ENCODE measurements at regions not wholly inside any gene's neighbourhood (a gene's known extent, or its start where the extent isn't known, plus 50 kb on each side); places are given as distances from the start of the nearest gene placed in this dataset.
A peak's percentile ranks its signal among the peaks of the same experiment; 100 is the strongest.
"Not testable (repeated sequence)": the region's sequence is repeated elsewhere in the genome, so short reads cannot be mapped to it uniquely, and the experiment has no call there.

GRCh38 chr17:52892334-52892733, 733.8 kb upstream of the CA10 start (continued):
- TF ChIP-seq ZNF331 (CRISPR knock-in tag; IDR thresholded peaks at IDR 0.05; ENCODE audit: low read depth) (no peak), JUNB (IDR thresholded peaks at IDR 0.05; ENCODE audit: unreplicated experiment) (no peak)

DNA sequence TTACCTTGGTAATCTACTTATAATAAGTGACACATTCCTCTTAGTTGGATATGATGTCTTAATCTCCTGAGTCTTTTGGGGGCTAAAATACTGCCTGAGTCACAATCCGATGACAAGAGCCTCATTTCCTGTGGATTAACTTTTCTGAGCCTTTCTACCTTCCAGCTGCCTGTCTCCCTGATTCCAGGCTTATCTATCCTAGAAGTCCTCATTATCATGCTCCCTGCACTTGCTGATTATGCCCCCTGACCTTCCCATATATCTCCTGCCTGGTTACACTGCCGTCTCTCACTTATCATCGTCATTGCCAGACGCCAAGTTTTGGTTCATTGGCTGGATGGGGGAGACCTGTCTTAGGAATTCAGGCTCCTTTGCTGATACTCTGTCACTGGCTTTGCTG, 727.4 kb upstream of the CA10 start:
- Histone ChIP-seq H3K4me2 (no peak overlapping the region), H3K9me2 (ENCODE audit: insufficient read depth) (no peaks in the 10 kb centered on the region), H3K79me2 (replicated peaks; ENCODE audit: insufficient read depth) (no peaks in the 10 kb centered on the region), H3K36me3 (ENCODE audit: insufficient read depth) (no peaks in the 10 kb centered on the region), H4K20me1 (replicated peaks; ENCODE audit: insufficient read depth) (no peaks in the 10 kb centered on the region), H3F3A (replicated peaks; ENCODE audit: low read depth) (no peaks in the 10 kb centered on the region), H3K27ac (ENCODE audit: low read depth) (no peak overlapping the region), H2AFZ (no peak overlapping the region), H3K4me1 (ENCODE audit: insufficient read depth) (no peaks in the 10 kb centered on the region), H3K4me3 (no peak overlapping the region), H3K27me3 (ENCODE audit: insufficient read depth) (no peaks in the 10 kb centered on the region)
- no peaks in the 10 kb centered on the region for H3K4me1 Mint-ChIP-seq
- ATAC-seq (no peak), DNase-seq (ENCODE audit: low spot score) (no peak)
- no peak overlapping the region for H3K27ac Mint-ChIP-seq
- H3K4me3 Mint-ChIP-seq = no peak overlapping the region
- H3K36me3 Mint-ChIP-seq (ENCODE audit: low read depth) = no peaks in the 10 kb centered on the region
- no peaks in the 10 kb centered on the region for H3K9me3 Mint-ChIP-seq
- TF ChIP-seq STAT1 (IDR thresholded peaks at IDR 0.05; ENCODE audit: unreplicated experiment) = no peak
- TF ChIP-seq EZH2phosphoT487 (IDR thresholded peaks at IDR 0.05; ENCODE audit: unreplicated experiment) = no peak
- TF ChIP-seq, protein P1, sequence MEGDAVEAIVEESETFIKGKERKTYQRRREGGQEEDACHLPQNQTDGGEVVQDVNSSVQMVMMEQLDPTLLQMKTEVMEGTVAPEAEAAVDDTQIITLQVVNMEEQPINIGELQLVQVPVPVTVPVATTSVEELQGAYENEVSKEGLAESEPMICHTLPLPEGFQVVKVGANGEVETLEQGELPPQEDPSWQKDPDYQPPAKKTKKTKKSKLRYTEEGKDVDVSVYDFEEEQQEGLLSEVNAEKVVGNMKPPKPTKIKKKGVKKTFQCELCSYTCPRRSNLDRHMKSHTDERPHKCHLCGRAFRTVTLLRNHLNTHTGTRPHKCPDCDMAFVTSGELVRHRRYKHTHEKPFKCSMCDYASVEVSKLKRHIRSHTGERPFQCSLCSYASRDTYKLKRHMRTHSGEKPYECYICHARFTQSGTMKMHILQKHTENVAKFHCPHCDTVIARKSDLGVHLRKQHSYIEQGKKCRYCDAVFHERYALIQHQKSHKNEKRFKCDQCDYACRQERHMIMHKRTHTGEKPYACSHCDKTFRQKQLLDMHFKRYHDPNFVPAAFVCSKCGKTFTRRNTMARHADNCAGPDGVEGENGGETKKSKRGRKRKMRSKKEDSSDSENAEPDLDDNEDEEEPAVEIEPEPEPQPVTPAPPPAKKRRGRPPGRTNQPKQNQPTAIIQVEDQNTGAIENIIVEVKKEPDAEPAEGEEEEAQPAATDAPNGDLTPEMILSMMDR (conservative IDR thresholded peaks at IDR 0.05; ENCODE audit: low read depth in 2 of 2) = no peak
- TF ChIP-seq EZH2 (IDR thresholded peaks at IDR 0.05; ENCODE audit: low read depth, unreplicated experiment) = no peak
- H3K27me3 Mint-ChIP-seq (ENCODE audit: insufficient read depth, low read depth, poor library complexity) = no peaks in the 10 kb centered on the region

GRCh38 chr17:52883907-52884491, 725.5 kb upstream of the CA10 start:
- not testable (repeated sequence) for H3K9me2 ChIP-seq (ENCODE audit: insufficient read depth); H3K27ac Mint-ChIP-seq; H3K4me1 ChIP-seq (ENCODE audit: insufficient read depth); H3K9me3 Mint-ChIP-seq; H3K4me3 Mint-ChIP-seq; H2AFZ ChIP-seq; H3K27me3 Mint-ChIP-seq (ENCODE audit: insufficient read depth, low read depth, poor library complexity); H3K27ac ChIP-seq (ENCODE audit: low read depth); H3K4me2 ChIP-seq; DNase-seq (ENCODE audit: low spot score); H3K4me1 Mint-ChIP-seq; H4K20me1 ChIP-seq (replicated peaks; ENCODE audit: insufficient read depth); H3K79me2 ChIP-seq (replicated peaks; ENCODE audit: insufficient read depth); H3F3A ChIP-seq (replicated peaks; ENCODE audit: low read depth); H3K36me3 ChIP-seq (ENCODE audit: insufficient read depth); H3K27me3 ChIP-seq (ENCODE audit: insufficient read depth); H3K36me3 Mint-ChIP-seq (ENCODE audit: low read depth); H3K4me3 ChIP-seq
- peak; percentile 70 for ATAC-seq

- H3K27me3 Mint-ChIP-seq (ENCODE audit: insufficient read depth, low read depth, poor library complexity); H3K4me3 Mint-ChIP-seq; H3K36me3 ChIP-seq (ENCODE audit: insufficient read depth); H3K9me3 Mint-ChIP-seq; H3K4me2 ChIP-seq; H3K4me3 ChIP-seq; H2AFZ ChIP-seq; H3F3A ChIP-seq (replicated peaks; ENCODE audit: low read depth); H3K27ac Mint-ChIP-seq; H4K20me1 ChIP-seq (replicated peaks; ENCODE audit: insufficient read depth); H3K4me1 ChIP-seq (ENCODE audit: insufficient read depth); H3K79me2 ChIP-seq (replicated peaks; ENCODE audit: insufficient read depth); ATAC-seq; H3K27me3 ChIP-seq (ENCODE audit: insufficient read depth); H3K36me3 Mint-ChIP-seq (ENCODE audit: low read depth); H3K27ac ChIP-seq (ENCODE audit: low read depth); H3K4me1 Mint-ChIP-seq; H3K9me2 ChIP-seq (ENCODE audit: insufficient read depth); DNase-seq (ENCODE audit: low spot score): not testable (repeated sequence)
These were observed 688.3 kb upstream of the CA10 start for GRCh38 chr17:52846767-52847166.

Data from GM23338 (cell line).